Endothelial cell (in vitro differentiated cells): ENCODE measurements at regions not wholly inside any gene's neighbourhood (a gene's known extent, or its start where the extent isn't known, plus 50 kb on each side); places are given as distances from the start of the nearest gene placed in this dataset.

ENCODE experiments used
- DNase-seq: peaks from one replicate; pipeline ENCODE4 v3.0.0; 2021; ENCODE audit warnings: low spot score
- H3K27ac Mint-ChIP-seq: one replicate; pipeline ENCODE4 v1.8.0; 2021; ENCODE audit warnings: mixed read lengths, inconsistent platforms; ENCODE audit not compliant: unreplicated experiment
- H3K27me3 Mint-ChIP-seq: one replicate; pipeline ENCODE4 v1.8.0; 2021; ENCODE audit warnings: mild to moderate bottlenecking, moderate library complexity, mixed read lengths, inconsistent platforms; ENCODE audit not compliant: unreplicated experiment
- H3K36me3 Mint-ChIP-seq: one replicate; pipeline ENCODE4 v1.8.0; 2021; ENCODE audit warnings: mild to moderate bottlenecking, low read depth, mixed read lengths, inconsistent platforms; ENCODE audit not compliant: unreplicated experiment
- H3K4me1 Mint-ChIP-seq: one replicate; pipeline ENCODE4 v1.8.0; 2021; ENCODE audit warnings: mild to moderate bottlenecking, mixed read lengths, inconsistent platforms; ENCODE audit not compliant: unreplicated experiment
- H3K4me3 Mint-ChIP-seq: one replicate; pipeline ENCODE4 v1.8.0; 2021; ENCODE audit warnings: mild to moderate bottlenecking, mixed read lengths, inconsistent platforms; ENCODE audit not compliant: unreplicated experiment
- H3K9me3 Mint-ChIP-seq: one replicate; pipeline ENCODE4 v1.8.0; 2021; ENCODE audit warnings: mixed read lengths, inconsistent platforms; ENCODE audit not compliant: unreplicated experiment
- TF ChIP-seq, protein P1 (sequence below): fragments of 200-600 bp; sonication (generic); IDR thresholded peaks from one replicate; pipeline ENCODE4 v1.5.0; 2021; ENCODE audit warnings: antibody characterized with exemption; ENCODE audit not compliant: unreplicated experiment

DNA sequence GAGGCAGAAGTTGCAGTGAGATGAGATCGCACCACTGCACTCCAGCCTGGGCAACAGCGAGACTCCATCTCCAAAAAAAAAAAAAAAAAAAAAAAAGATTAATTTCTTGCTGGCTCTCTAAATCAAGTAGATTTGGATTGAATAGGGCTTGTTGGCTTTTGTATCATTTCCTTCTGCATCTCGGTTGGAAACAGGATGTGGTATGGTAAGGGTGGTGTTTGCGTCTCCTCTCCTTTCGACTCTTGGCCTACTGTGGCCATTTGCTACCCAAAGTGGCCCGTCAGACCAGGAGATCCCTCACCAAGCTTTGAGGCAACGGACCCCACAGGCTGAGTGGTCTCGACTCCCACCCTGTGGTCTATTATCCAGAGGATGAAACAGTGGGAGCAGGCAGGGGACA lies 168.0 kb upstream of the IRX3 start:
- Mint-ChIP-seq H3K27ac (no peak overlapping the region), H3K9me3 (no peaks in the 10 kb centered on the region), H3K27me3 (peaks cover 2% of the 10 kb centered on the region), H3K36me3 (no peaks in the 10 kb centered on the region), H3K4me1 (peaks cover 15% of the 10 kb centered on the region), H3K4me3 (no peak overlapping the region)
- TF ChIP-seq, protein P1, sequence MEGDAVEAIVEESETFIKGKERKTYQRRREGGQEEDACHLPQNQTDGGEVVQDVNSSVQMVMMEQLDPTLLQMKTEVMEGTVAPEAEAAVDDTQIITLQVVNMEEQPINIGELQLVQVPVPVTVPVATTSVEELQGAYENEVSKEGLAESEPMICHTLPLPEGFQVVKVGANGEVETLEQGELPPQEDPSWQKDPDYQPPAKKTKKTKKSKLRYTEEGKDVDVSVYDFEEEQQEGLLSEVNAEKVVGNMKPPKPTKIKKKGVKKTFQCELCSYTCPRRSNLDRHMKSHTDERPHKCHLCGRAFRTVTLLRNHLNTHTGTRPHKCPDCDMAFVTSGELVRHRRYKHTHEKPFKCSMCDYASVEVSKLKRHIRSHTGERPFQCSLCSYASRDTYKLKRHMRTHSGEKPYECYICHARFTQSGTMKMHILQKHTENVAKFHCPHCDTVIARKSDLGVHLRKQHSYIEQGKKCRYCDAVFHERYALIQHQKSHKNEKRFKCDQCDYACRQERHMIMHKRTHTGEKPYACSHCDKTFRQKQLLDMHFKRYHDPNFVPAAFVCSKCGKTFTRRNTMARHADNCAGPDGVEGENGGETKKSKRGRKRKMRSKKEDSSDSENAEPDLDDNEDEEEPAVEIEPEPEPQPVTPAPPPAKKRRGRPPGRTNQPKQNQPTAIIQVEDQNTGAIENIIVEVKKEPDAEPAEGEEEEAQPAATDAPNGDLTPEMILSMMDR: no peak
- no peak for DNase-seq

DNA sequence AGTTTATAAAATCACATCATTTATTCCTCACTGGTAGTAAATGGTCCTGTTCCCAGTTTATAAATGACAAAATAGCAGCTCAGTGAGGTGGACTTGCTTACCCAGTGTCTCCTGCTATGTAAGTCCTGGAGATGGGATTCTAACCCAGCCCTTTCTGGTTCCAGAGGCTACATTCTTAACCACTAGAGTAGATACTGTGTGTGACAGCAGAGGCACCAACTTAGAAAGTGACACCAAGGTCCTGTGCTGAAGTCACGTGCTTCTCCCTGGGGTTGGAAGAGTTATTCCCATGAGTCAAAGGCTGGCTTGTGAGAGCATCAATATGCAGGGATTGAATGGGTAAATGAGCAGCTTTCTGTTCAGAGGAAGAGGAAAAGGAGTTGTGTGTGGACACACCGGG lies 167.3 kb upstream of the IRX3 start:
- TF ChIP-seq, protein P1: no peak
- Mint-ChIP-seq H3K9me3 (no peaks in the 10 kb centered on the region), H3K27ac (no peak overlapping the region), H3K4me1 (peaks cover 17% of the 10 kb centered on the region), H3K36me3 (no peaks in the 10 kb centered on the region), H3K4me3 (no peak overlapping the region), H3K27me3 (peaks cover 2% of the 10 kb centered on the region)
- DNase-seq: no peak

DNA sequence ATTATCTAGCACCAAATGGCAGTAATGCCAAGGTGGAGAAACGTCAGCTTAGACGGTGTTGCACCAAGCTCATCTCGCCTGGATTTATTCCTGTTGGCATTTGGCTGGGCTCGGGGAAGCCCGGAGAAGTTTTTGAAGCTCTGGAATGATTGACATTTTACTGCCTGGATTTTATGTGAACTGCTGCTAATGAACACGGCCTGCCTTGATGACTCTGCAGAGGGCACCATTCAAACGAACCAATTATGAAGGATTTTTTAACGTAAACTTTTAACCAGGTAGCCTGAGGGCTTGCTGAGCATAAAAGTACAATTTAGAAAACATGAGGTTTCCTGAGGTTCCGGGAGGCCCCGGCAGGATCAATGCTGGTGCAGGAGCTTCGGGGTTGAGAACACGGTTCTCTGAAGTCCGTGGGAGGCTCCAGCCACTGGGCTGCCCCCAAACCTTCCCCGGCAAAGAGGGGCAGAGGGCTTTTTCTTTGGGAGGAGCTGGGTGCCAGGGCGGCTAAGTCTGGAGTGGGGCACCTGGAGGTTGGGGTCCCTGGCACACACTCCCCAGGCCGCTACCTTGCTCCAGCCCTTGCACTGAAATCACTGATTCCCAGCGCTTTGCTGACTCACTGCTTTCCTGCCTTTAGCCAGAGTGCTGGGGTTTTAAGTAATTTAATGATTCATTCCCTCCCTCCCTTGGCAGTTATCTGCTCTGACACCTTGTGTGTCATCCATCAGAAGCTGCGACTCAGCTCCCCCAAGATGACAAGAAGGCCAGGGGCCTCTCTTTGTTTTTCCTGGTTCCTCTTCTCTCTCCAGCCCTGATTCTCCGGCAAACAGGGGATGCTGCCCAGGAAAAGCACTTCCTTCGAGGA lies 161.2 kb upstream of the IRX3 start:
- no peaks in the 10 kb centered on the region for H3K27me3 Mint-ChIP-seq
- no peak for DNase-seq
- no peak overlapping the region for H3K4me3 Mint-ChIP-seq
- TF ChIP-seq, protein P1: no peak
- no peaks in the 10 kb centered on the region for H3K36me3 Mint-ChIP-seq
- no peak overlapping the region for H3K27ac Mint-ChIP-seq
- peaks cover 14% of the 10 kb centered on the region for H3K4me1 Mint-ChIP-seq
- no peaks in the 10 kb centered on the region for H3K9me3 Mint-ChIP-seq

DNA sequence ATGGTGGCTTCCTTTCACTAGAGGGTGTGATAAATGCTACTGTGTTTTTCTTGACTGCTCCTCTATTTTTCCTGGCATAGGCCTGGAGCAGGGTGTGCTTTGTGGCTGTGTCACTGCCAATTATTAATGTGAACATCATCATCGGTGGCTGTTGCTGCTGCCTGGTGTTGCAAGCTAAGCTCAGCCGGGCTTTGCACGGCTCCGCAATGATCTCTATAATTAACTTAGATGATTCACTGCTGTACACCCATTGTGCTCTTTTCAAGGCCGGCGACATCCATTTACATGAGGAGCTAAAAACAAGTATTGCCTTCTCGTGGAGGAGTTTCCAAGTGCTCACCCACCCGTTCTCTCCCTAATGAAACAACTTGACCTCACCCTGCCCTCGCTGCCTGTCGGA lies 160.1 kb upstream of the IRX3 start:
- TF ChIP-seq, protein P1: no peak
- no peaks in the 10 kb centered on the region for H3K36me3 Mint-ChIP-seq
- peaks cover 14% of the 10 kb centered on the region for H3K4me1 Mint-ChIP-seq
- DNase-seq: no peak
- H3K4me3 Mint-ChIP-seq: no peak overlapping the region
- no peak overlapping the region for H3K27ac Mint-ChIP-seq
- no peaks in the 10 kb centered on the region for H3K9me3 Mint-ChIP-seq
- H3K27me3 Mint-ChIP-seq: no peaks in the 10 kb centered on the region

DNA sequence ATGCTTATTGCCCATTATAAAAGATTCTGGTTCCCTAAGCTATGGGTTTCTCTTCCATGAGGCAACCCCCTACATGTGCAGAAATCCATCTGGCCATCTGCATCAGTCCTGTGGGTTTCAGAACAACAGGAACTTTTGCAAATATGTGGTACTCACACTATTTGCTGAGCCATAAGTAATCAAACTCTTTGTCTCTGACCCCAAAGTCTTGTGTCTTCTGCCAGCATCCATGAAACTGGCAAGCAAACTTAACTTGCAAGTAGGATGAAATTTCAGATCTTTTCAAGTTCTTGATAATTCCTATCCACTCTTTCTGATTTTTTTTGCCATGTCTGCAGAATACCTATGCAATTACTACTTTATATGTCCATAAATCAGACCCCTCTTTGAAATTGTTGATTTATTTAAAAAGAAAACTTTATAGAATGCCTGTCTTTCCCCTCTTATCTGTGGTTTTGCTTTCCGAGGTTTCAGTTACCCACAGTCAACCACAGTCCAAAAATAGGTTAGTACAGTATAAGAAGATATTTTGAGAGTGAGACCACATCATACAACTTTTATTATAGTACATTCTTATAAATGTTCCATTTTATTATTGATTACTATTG lies 158.4 kb upstream of the IRX3 start:
- Mint-ChIP-seq H3K27ac (no peak overlapping the region), H3K9me3 (no peaks in the 10 kb centered on the region), H3K4me1 (peaks cover 14% of the 10 kb centered on the region), H3K4me3 (no peak overlapping the region), H3K27me3 (no peaks in the 10 kb centered on the region), H3K36me3 (no peaks in the 10 kb centered on the region)
- DNase-seq: no peak
- TF ChIP-seq, protein P1: no peak
